ENCODE measurements at regions not wholly inside any gene's neighbourhood (a gene's known extent, or its start where the extent isn't known, plus 50 kb on each side); places are given as distances from the start of the nearest gene placed in this dataset.

DNA sequence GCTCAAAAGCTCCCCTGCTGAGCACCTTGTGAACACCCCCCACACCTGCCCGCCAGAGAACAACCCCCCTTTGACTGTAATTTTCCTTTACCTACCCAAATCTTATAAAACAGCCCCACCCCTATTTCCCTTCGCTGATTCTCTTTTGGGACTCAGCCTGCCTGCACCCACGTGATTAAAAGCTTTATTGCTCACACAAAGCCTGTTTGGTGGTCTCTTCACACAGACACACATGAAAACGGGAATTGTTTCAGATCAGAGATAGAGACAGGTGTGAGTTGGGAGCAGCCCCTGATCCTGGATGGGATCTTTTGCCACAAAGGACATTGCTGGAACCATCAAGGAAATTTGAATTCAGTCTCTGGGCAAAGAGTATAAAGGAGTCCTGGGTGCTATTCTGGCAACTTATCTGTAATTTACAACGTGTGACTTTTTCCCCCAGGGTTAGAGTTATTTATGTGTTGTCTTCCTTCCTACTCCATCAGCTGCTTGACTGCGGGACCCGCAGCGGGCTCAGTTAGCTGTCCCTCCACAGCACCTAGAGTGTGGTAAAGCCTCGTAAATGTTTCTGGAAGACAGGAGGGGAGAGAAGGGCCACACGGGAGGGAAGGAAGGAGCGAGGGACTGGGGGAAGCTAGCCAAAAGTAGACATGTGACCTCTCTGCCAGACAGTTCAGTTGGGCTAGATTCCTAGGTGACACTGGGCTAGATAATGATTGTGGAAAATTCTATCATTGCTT is 437.0 kb downstream of the ZNF608 start:
- no peak for DNase-seq (ENCODE audit: low spot score)

DNA sequence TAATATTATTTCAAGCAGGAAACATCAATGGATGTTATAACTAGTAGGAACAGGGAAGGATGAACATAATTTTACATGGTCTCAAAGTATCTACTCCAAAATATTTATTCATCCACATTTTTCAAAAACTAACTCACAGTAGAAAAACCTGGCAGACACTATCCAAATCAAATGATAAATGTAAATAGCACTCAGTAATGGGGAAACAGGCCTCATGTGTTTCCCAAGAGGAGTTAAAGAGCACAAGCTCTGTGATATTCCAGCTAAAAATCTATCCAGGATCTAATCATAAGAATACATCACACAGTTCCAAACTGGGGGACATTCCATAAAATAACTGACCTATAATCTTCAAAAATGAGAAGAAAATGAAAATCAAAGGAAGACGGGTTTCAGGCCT is 443.1 kb downstream of the ZNF608 start:
- no peak for DNase-seq (ENCODE audit: low spot score)

DNA sequence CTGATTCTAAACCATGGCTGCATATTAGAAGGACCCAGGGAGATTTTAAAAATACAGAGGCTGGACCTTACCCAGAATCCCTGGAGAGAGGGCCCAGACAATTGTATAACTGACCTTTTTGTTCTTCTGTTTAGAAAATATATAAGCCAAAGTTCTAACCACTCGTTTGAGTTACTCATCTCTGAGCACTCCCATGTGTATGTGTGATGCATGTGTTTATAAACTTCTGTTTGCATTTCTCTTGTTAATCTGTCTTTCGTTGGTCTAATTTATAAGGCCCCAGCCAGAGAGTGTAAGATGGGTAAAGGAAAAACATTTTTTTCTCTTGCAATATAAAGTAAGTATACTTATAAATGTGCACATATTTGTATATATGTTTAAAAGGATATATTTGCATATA is 443.9 kb downstream of the ZNF608 start:
- DNase-seq (ENCODE audit: low spot score), result no peak

DNA sequence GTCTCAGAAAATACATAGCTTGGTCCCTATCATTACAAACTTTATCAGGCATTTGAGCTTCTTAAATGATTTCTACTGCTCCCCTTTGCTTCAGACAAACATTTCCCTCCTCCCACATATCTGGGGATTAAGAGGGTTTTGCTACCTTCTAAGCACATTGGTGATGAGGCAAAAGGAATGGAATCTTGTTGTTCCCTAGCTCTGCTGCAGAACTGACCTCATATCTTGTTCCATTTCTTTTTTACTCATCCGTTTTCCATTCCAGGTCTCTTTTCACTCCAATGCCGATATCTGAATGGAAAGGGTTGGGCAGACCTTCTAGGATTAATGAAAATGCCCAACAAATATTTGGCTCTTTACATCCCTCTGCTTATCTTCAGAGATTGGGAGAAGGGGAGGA is 444.6 kb downstream of the ZNF608 start:
- no peak for DNase-seq (ENCODE audit: low spot score)

DNA sequence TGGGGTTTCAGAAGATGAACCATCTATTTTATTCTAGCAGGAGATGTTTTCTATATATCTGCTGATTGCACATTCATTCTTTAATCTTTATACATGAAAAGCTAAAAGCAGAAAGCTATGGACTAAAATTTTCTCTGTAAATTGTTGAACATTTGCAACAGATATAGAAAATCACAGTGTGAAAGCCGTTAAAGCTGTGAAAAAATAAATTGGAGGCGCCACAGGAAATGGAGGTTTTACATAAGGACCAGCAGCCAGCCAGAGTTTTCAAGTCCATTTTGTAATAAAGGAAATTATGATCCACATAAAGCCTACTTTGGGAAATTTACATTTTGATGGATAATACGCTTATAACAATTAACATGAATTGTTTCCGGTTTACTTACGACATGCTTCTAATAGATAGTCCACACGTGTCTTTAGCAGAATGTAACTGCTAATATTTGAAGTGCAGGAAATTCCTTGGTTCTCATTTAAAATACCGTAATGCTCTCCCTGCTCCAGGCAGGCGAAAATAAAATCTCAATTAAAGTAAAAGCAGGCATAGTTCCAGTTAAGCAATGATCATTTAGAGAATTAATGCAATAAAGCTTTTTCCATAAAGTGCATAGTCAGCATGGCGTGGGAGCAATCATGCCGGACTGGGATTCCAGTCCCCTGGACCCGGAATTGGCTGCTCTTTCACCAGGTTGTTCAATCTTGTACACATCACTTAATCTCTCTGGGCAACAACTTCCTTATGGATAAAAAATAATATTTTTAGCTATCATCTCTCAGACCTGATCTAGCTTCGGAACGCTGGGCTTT is 445.4 kb downstream of the ZNF608 start:
- DNase-seq (ENCODE audit: low spot score), result no peak

DNA sequence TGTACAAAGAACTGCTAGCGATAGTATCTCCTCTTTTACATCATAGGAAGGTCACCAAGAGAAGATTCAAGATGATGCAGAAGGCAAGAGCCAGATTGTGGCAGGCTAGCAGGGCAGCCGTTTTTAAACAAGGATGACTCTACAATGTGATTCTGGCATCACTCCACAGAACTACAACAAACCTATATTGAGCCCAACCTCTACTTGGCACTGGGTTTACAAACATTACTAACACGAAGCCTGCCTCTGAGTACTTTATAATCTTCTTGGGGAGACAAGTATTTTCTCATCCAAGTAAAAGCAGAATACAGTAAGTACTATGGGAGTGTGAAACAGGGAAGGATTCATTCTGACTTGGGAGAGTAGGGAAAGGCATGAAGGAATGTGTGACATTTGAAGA is 448.6 kb downstream of the ZNF608 start:
- no peak for DNase-seq (ENCODE audit: low spot score)

DNA sequence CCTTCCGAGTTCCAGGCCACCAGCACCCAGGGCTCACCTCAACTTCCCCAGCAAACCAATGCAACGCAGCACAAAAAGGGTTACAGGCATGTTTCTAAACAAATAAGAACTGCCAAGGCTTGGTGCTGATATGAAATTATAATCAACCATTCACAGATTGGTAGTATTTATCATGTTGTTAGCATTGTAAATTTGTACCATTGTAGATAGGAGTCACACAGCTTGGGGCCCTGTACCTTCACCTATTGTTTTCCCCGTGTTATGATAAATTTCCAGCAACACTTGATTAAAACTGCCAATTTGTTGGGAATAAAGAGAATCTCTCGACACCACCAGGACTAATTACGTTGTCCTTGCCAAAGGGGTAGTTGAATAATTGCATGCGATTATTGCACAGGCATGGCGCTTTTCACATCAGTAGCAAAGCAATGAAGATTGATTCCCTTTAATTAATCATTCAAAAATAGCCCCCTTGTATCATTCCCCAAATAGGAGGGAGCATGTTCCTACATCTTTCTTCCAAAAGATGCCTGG is 454.1 kb downstream of the ZNF608 start:
- no peak for DNase-seq (ENCODE audit: low spot score)

DNA sequence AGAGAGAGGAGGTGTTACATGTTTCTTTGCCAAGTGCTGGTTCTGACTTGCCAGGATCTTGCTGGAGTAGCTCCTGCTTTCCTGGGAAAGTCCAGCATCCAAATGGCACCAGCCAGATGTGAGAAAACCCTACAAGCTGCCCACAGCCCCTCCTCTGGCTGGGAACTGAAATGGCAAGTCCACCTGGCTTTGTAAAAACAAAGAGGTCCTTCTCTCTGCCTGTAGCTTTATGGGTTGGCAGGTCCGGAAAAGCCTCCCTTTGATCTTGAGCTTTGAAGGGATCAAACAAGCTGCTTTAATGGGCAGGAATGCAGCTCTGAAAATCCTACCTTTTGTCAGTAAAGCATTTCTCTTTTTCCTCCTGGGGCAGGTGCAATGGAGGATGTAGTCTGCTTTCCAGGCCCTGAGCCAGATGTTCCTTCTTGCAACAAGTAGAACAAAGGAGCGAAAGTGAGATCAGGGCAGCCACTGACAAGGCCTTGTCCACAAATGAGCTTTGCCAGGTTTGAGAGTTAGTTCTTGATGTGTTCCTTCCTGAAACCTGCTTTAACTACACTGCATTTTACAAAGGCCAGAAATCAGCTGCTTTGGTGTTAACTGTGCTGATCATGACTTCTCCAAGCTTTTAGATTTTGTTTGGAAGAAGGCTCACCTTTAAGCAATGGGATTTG is 456.7 kb downstream of the ZNF608 start:
- peak; percentile 56 for DNase-seq (ENCODE audit: low spot score)

DNA sequence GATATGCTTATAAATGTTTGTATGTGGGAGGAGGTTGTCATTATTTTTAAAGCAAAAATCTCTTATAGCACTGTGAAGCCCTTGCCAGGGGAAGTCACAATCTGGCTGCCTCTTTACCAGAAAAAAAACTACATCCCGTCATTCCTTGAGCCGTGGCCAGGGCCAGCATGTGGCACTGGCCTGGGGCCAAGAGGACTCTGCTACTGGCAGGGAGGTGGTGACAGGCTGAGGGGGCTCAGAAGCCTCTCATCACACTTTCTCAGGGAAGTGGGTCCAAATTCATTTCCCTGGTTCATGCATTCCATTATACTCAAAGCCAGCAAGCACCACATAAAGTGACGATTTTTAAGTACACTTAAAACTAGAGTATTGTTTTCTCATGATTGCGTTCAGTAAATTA is 457.3 kb downstream of the ZNF608 start:
- no peak for DNase-seq (ENCODE audit: low spot score)

DNA sequence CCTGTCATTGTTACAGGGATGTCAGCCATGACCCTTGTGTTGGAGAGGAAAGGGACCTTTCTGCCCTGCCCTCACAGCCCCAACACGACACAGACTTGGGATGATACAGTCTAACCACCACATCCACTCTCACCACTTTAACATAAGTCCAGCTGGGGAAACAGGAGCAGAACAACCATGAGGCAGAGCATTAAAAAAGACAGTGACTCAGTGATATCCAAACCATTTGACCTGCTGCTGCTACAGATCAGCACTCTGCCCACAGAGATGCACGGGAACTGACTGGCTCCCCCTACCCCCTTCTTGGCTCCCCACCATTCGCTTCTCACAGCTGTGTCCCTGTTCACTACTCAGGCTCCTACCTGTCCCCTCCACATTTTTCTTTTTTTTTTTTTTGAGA is 458.6 kb downstream of the ZNF608 start:
- no peak for DNase-seq (ENCODE audit: low spot score)

DNA sequence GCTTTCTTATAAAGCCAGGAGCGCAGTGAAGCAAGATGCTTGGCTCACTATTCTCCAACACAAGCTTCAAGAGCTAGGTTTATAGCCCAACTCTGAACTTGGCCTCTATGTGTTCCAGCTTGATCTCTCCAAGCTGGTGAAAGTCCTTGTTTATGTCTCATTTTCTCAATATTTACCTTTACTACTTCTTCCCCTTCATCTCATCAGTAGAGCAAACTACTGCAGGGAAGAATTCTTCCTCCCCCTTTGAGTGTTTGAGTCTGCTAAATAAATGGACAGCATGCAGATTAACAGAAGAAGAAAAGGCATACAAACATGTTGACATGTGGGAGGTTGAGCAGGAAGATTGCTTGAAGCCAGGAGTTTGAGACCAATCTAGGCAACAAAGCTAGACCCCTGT is 460.7 kb downstream of the ZNF608 start:
- DNase-seq (ENCODE audit: low spot score), result no peak

DNA sequence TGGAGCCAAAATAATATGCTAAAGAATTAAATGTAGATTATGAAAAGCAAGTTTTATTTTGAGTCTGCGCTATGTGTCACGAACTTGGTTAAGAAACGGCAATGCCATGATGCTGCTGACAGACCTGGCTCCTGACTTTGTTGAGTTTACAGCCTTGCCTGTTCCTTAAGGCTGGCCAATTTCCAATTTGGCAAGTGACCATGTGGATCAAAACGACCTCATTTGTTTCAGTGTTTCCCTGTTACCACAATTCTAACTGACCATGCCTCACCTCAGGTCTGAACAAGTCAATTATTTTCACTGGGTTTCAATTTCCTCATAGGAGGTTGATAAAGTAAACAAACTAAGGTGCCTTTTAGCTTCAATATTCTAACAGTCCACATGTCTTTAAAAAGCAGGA is 461.4 kb downstream of the ZNF608 start:
- DNase-seq (ENCODE audit: low spot score), result no peak

DNA sequence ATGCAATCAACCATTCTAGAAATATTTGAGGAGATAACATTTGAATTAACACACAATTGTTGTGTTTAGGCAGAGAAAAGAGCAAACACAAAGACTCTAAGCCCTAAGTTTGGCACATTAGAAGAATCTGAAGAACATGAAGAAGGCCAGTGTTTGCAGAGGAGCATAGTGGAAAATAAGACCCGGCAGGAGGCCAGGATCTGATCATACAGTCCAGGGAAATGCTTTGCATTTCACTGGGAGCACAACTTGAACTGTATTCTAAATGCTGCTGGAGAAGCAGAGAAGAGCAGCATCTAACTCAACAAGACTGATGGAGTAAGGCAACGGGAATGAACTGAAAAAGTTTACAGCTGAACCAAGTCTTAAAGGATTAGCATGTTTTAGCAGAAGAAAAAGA is 463.4 kb downstream of the ZNF608 start:
- DNase-seq (ENCODE audit: low spot score), result no peak

DNA sequence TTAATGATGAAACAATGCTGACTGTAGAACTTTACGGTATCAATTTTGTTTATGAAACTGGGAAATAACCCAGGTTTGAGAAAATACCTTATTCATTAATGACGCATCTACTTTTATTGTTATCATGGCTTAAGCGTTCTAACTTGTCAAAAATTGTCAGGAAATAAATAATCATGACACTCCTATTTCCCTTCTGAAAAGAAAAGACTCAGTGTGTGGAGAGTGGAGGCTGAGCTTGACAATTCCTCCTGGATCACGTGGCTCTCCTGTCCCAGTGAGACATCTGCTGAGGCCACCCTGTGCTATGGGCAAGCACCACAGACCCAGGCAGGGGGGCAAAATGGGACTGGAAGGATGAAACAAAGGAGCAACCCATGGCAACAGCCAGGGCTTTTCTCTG is 466.4 kb downstream of the ZNF608 start:
- no peak for DNase-seq (ENCODE audit: low spot score)

DNA sequence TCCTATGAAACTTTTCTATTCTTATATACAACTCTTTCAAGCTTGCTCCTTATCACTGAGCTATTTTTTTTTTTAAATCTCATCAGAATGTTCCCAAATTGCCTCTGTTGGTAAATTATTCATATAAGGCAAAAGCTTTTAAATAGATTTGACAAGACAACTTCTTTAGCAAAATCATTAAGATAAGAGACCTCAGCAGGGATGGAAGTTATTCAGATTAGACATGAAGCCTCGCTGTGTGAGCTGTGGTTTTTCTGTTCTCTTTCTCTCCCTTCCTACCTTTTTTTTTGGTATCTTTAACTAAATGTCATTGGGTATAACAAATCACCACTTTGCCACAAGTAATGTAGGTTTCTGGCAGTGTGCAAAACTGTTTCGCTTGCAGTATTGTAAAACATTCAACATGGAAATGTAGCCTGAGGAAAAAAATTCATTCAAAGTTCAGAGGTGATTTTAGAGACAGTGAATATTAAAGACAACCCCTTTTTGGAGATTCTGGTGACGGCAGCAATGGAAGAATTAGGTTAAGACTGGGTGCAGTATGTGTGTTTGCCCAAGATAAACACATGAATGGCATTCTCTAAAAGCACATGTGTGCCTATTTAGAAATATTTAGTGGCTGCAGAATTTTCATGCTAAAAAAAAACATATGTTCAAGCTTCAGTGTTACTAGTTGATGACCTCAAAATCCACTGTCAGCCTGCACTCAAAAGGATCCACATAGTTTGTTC is 467.1 kb downstream of the ZNF608 start:
- DNase-seq (ENCODE audit: low spot score), result no peak

DNA sequence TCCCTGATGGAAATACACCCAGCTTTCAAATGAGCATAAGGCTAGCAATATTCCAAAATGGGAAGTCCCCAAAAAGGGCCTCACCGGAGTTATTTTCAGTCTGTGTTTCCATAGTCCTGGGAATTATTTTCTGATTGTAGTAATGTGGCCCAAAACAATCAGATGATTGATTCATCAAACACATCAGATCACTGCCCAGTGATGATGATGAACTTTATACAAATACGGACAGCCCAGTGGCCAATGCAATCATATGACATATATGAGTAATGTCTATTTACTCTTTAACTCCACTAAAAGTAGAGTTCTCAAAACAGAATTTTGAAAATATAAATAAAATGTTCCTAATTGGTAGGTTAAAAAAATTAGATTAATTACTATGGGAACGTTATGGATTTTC is 467.8 kb downstream of the ZNF608 start:
- no peak for DNase-seq (ENCODE audit: low spot score)

DNA sequence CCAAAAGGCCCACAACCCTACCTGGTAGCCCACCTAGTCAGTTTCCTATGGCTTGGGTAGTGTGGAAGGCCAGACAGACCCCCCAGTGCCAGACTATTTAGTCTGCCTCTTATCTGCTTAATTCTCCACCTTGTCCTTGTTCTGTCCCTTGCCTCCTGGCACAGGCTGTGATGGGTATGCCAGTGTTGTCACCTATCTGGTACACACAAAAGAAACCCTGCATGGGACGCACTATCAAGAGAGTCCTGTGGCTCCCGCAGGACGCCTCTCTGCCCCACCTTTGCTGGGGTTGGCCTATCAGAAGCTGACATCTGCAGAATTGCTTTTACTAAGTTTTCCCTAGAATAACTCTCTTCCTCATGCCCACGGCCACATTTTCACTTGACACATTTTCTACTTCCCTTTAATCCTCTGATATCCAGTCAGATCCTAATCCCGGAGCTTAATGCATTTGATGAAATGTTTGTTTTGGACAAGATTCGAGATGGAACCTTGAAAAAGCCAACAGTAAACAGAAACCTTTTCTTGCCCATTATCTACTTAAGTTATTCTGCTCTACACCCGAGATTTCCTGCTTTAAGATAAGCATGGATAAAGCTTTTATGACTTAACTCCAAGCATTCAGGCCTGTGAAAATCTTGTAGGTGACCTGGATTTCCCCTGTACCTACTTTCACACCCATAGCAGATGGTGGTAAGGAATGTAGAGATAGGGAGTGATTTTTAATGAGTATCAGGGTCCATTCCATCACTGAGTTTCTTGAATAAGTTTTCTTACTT is 468.5 kb downstream of the ZNF608 start:
- no peak for DNase-seq (ENCODE audit: low spot score)

DNA sequence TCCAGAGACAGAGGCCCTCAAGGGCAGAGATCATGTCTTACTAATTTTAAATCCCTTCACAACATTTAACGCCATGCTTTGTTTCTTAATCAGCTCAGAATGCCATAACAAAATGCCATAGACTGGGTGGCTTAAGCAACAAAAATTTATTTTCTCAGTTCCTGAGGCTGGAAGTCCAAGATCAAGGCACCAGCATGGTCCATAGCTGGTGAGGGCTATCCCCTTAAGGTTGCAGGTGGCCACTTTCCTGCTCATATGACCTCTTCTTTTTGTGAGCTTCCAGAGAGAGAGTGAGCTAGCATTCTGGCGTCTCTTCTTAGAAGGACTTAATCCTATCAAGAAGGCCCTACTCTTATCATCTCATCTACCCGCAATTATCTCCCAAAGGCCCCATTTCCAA is 470.3 kb downstream of the ZNF608 start:
- no peak for DNase-seq (ENCODE audit: low spot score)

DNA sequence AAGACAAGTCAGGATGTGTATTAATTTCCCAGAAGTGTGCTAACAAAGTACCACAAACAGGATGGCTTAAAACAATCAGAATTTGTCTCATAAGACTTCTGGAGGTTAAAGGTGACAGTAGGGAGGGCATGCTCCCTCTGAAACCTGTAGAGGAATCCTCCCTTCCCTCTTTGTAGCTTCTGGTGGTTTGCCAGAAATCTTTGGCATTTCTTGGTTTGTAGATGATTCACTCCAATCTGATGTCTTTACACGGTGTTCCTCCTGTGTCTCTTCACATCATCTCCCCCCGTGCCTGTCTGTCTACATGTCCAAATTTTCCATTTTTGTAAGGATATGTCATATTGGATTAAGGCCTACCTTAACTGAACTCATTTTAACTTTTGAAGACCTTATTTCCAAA is 471.5 kb downstream of the ZNF608 start:
- no peak for DNase-seq (ENCODE audit: low spot score)

DNA sequence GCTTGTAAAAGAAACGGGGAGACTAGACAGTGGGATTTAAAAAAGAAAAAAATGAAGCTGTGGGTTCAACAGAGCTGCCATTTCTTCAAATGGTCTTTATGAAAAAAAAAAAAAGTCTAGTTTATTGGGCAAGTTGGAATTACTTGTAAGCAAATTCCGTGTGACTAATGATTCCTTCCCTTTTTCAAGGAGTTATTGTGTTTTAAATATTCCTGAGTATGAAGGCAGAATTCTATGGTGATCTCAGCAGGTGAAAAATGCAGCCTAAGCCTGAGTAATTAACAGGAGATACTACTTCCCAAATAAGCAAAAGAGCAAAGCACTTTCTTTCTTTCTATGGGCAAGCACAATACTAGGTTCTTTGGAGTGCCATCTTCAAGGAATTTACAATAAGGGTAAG is 481.9 kb downstream of the ZNF608 start:
- no peak for DNase-seq (ENCODE audit: low spot score)

DNA sequence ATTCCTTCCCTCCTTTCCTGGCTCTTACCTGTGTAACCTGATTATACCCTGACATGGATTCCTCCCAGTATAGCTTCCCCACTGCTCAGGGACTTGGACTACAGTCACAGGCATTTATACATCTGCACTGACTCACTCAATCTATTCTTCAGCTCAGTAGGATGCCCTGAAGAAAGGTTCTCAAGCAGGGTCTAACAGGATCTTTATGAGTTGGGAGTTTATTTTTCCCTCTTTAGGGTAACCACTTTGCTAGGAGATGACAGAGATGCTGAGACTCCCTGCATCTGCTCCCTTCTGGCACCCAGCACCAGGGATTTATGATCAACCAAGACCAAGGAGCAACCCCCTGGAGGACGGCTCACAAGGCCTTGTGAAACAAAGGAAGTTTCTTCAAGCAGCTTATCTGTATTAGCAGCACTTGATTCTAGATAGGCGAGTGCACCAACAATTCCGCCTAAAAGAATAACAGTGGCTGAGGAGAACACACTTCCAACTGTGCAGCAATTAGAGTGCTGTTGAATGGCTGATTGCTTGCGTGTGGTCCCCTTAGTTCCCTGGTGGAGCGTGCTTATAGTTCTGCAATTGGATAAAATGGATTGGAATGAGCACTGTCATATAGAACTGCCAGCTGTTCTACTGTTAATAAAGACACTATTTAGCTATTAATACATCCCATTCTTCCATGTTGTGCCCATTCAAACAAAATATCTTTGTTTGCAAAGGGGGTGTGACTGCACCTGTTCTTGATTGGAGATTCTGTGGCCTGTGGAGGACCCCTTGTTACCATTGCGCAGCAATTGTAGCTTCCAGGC is 482.6 kb downstream of the ZNF608 start:
- DNase-seq (ENCODE audit: low spot score), result peak; percentile 53

Data from ecto neural progenitor cell (in vitro differentiated cells).